NCI-H2171 treated with DMSO at 0.1 percent for 48 hours (cell line): ENCODE measurements at regions not wholly inside any gene's neighbourhood (a gene's known extent, or its start where the extent isn't known, plus 50 kb on each side); places are given as distances from the start of the nearest gene placed in this dataset.
"Not testable (repeated sequence)": the region's sequence is repeated elsewhere in the genome, so short reads cannot be mapped to it uniquely, and the experiment has no call there.

Source experiments
- DNase-seq: peaks from one replicate; lab custom pipeline; 2025; lab: John Stamatoyannopoulos, UW

GRCh38 chr13:94816256-94816655, 103.9 kb upstream of the SOX21 start:
- no peak for DNase-seq

DNA sequence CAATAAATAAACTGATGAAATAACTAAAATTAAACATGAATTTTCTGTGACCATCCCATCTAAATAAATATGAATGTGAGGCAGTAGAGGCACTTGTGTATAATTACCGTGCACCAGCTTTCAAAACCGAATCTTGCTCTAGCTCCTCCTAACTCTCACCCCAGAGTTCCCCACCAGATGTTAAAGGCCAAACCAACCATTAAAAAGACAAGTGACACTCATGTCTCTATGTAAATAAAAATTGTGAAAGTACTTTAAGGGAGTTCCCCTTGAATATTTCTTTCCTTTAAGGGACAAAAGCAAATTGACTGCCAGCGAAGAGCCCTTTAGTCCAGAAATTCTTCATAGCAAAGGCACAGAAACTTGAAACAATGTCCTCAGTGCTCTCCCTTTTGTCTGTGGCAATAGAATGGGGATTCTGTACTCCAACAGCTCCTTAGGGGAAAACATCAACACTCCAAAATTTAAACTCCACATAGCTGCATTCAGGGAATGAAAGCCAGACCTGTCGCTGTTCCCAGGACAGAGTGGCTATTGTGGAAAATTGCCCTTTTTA, 101.7 kb upstream of the SOX21 start:
- DNase-seq, result no peak

DNA sequence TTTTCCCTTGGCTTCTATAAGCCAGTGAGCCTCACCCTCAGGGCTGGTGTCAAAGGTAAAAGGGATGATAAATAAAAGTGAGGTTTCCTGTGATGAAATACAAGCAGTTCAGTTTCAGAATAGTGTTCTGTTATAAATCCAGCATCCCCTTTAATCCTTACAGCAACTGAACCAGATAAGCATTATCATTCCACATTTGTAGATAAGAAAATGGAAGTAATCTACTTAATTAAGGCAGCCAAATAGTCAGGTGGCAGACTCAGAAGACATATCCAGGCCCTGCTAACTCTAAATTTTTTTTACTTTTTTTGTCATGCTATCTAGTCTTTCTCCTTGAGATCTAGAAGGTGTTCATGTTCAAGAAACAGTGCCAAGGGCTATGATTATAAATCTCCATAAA, 99.4 kb upstream of the SOX21 start:
- DNase-seq, result no peak

- DNase-seq, result no peak
Measured at GRCh38 chr13:94800423-94800822, 88.1 kb upstream of the SOX21 start.

GRCh38 chr13:94799299-94799698, 87.0 kb upstream of the SOX21 start:
- DNase-seq, result no peak

DNA sequence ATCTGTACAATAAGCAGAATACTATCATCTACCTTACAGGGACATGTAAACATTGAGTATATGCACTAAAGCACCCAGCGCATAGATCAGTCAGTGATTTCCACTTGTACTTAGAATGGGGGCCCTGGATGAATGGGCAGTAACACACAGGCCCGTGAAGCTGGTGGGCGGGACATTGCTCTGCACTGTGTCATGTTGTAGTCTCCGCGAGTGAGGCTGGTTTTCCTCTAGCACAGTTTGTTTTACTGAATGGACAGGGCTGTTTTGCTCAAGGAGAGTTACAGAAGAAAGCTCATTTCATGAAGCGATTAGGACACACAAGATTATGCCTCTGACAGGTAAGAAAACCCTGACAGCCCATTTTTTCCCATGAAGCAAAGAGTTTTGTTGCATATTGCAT, 86.4 kb upstream of the SOX21 start:
- DNase-seq, result no peak

DNA sequence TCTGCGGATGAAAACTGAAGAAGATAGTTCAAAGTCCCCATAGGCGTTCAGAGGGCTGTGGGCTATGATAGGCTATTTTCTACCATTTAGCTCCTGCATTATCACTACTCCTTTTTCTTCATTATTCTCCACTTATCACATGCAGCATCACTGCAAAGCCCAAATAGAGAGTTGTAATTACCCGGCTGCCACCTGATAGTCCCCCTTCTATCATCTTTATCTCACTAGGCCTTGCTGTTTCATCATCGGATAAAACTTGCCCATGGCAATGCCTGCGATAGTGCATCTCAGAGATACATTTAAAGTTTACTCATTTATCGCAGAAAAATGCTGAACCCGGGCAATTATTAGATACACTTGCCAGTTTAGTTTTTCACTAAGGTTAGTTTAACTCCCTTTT, 82.9 kb upstream of the SOX21 start:
- no peak for DNase-seq

DNA sequence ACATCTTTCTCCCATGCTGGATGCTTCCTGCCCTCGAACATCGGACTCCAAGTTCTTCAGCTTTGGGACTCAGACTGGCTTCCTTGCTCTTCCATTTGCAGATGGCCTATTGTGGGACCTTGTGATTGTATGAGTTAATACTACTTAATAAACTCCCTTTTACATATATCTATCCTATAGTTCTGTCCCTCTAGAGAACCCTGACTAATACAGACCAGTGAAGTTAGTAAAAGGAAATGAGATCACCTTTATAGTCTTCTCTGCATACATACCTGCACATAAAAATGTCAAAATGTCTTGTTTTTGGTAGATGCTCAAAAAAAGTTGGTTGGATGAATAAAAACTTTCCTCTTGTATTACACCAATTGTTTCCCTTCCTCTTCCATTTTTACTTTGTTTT, 73.9 kb upstream of the SOX21 start:
- not testable (repeated sequence) for DNase-seq

DNA sequence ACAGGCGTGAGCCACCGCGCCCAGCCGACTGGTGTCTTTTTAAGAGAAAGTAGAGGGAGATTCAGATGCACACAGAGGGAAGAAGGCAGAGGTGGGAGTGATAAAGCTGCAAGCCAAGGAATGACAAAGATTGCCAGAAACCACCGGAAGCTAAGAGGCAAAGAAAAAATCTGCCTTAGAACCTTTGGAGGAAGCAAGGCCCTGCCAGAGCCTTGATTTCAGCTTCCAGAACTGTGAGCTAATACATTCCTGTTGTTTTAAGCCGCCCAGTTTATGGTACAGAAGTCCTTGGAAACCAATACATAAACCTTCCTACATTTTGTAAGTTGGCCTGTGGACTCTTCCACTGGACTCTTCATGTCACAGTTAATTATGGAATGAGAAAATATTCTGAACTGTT, 71.7 kb upstream of the SOX21 start:
- DNase-seq, result no peak

DNA sequence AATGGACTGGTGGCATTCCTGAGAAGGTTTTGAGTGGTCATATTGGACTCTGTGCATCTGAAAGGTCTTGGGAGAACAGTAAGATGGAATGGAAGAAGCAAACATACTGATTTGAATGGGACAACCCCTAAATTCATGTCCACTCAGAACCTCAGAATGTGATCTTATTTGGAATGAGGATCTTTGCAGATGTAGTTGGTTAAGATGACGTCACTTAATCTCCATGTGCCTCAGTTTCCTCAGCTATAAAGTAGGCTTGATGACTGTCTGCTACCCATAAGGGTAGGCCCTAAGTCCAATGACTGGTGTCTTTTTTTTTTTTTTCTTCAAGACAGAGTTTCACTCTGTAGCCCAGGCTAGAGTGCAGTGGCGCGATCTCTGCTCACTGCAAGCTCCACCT, 71.1 kb upstream of the SOX21 start:
- no peak for DNase-seq

DNA sequence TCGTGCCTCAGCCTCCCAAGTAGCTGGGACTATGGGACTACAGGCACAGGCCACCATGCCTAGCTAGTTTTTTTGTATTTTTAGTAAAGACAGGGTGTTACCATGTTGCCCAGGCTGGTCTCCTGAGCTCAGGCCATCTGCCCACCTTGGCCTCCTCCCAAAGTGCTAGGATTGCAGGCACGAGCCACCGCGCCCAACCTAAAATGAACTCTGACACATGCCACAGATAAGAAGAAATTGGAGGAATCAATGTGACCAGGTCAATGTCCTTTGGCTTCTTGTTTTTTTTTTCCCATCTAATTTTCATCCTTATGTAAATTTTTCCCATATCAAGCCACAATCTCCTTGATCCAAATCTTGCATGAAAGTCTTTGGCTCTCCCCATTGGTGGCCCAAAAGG, 68.1 kb upstream of the SOX21 start:
- DNase-seq, result no peak

DNA sequence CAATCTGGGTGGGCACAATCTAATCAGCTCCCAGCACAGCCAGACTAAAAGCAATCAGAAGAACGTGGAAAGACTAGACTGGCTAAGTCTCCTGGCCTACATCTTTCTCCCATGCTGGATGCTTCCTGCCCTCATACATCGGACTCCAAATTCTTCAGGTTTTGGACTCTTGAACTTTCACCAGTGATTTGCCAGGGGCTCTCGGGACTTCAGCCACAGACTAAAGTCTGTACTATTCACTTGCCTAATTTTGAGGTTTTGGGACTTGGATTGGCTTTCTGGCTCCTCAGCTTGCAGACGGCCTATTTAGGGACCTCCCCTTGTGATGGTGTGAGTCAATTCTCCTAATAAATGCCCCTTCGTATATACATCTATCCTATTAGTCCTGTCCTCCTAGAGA, 66.6 kb upstream of the SOX21 start:
- DNase-seq, result no peak

DNA sequence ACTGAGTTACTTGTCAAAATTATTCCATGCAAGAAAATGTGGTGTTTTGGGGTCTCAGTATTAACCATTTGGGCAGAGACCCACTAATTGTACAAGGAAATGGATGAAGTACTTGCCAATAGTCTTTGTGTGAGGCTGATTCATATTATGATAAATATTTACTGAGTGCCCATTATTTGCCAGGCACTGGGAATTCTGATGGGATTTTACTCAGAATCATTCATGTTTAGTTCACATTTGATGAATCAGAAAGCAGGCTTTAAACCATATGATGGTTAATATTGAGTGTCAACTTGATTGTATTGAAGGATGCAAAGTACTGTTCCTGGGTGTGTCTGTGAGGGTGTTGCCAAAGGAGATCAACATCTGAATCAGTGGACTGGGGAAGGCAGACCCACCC, 66.2 kb upstream of the SOX21 start:
- DNase-seq, result no peak

DNA sequence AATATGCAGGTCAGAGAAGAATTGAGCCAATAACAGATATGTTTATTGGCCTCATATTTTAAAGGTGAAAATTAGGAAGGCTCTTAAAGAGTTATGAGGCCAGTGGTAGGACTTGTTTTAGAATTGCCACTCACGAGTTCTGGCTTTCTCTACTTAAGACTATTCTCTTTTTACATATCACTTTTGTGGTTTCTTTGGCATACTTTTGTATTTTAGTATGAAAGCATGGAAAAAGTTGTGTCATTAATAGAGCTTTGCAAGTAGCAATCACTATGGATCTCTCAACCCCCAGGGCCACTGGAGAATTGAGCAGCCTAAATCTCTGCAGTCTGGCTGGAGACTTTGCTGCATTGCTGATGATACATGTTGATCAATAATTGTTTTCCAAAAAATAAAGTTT, 64.6 kb upstream of the SOX21 start:
- DNase-seq, result no peak

- DNase-seq, result no peak
Measured at GRCh38 chr13:94776300-94776699, 64.0 kb upstream of the SOX21 start.

GRCh38 chr13:94765814-94766213, 53.5 kb upstream of the SOX21 start:
- no peak for DNase-seq

DNA sequence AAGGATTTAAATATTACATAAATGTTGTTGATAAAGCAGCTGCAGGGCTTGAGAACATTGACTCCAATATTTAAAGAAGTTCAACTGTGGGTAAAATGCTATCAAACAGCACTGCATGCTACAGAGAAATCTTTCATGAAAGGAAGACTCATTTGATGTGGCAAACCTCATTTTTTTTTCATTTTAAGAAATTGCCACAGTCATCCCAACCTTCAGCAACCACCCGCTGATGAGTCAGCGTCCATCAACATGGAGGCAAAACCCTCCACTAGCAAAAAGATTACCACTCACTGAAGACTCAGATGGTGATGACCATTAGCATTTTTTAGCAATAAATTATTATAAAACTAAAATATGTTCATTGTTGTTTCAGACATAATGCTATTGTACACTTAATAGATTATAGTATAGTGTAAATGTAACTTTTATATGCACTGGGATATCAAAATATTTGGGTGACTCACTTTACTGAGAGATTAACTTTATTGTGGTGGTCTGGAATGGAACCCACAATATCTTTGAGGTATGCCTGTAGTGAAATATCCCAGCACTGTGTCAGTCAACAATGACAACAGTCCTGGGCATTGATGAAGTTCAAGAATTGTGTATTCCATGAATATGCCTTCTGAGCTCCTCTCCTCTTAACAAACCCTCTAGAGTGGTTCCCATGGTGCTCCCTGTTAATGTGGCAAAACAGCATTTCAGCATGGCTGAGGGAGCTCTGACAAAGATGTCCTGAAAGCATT, 52.4 kb upstream of the SOX21 start:
- no peak for DNase-seq
